GM21737 (cell line): ENCODE measurements at regions not wholly inside any gene's neighbourhood (a gene's known extent, or its start where the extent isn't known, plus 50 kb on each side); places are given as distances from the start of the nearest gene placed in this dataset.
"Not testable (repeated sequence)": the region's sequence is repeated elsewhere in the genome, so short reads cannot be mapped to it uniquely, and the experiment has no call there.

ENCODE experiments used
- ATAC-seq: cut with Tn5 transposase; IDR thresholded peaks from one replicate; pipeline ENCODE4 v1.9.1; 2021; ENCODE audit warnings: mild to moderate bottlenecking, moderate library complexity; ENCODE audit not compliant: unreplicated experiment

DNA sequence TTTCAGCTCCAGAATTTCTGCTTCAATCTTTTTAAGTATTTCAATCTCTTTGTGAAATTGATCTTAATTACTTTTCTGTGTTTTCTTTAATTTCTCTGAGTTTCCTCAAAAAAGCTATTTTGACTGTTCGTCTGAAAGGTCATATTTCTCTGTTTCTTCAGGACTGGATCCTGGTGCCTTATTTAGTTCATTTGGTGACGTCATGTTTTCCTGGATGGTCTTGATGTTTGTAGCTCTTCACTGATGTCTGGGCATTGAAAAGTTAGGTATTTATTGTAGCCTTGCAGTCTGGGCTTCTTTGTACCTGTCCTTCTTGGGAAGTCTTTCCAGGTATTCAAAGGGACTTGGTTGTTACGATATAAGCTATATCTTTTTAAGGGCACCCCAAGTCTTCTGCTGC lies 998.7 kb downstream of the NCAM2 start:
- ATAC-seq, result no peak

DNA sequence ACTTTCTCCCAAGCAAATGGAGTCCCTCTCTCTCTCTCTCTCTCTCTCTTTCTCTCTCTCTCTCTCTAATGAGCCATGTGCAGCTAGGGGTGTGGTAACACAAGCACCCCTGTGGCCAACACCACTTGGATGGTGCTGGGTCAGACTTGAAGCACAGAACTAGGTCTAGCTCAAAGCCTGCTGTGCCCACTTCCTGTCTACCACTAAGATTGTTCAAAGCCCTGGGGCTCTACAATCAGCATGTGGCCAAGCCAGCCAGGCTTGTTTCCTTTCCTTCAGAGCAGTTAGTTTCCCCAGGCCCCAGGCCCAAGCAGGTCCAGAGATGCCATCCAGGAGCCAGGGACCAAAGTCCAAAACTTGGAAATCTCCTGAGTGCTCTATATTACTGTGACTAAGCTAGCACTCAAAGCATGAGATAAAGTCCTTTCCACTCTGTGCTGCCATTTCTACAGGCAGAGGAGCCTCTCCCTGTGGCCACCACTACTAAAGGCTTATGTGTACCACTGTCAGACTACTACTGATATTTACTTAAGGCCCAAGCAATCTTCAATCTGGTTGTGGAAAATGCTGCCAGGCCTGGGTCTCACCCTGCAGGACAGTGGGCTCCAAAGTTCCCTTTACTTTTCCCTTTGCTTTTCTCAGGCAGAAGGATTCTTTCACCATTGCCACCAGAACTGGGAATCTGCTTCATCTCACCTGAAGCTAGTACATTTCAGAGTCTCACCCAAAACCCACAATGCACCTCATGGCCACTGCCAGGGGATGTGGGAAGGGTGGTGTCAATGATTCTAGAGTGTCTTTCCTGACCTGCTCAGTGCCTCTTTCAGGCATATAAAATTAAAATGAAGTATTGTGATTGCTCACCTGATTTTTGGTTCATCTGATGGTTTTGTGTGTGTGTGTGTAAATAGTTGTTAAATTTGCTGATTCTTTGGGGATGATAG lies 999.5 kb downstream of the NCAM2 start:
- ATAC-seq, result no peak

DNA sequence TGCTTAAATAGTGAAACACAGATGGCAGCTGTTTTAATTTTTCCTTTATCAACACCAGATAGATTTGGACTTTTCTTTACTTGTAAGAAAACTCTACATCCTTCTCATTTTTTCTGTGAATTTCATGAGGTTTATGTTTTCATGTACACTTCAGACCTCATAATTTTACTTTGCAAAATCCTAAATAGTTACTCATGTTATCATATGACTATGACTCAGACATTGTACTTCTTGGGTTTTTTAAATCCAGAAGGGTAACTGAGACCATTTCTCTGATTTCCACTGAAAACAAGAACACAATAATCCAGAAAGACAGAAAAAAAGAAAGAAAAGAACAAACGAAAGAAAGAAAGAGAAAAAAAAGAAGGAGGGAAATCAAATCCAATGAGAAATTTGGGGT lies 1021.6 kb downstream of the NCAM2 start:
- ATAC-seq, result no peak

DNA sequence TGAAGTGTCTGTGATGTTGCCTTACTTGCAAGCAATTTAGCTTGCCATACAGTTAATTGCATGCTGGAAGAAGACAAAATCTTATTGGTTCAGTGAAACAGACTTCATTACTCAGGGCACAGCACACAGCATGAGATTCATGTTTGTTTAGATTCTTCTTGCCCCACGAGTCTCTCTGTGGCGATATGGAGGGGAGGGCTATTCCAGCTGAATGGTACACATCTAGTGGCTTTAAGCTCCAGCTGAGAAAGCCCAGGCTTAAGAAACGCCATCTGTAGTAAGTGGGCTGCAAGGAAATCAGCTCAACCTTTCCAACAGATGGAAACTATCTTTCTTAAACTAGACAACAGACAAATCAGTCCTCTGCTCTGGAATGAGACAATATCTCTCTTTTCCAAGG lies 1022.0 kb downstream of the NCAM2 start:
- no peak for ATAC-seq

DNA sequence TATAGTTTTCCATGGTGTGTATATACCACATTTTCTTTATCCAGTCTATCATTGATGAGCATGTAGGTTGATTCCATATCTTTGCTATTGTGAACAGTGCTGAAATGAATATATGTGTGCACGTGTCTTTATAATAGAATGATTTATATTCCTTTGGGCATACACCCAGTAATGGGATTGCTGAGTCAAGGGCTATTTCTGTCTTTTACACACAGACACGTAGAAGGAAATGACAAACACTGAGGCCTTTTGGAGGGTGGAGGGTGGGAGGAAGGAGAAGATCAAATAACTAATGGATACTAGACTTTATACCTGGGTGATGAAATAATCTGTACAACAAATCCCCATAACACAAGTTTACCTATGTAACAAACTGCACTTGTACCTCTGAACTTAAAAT lies 1025.7 kb downstream of the NCAM2 start:
- ATAC-seq, result not testable (repeated sequence)

DNA sequence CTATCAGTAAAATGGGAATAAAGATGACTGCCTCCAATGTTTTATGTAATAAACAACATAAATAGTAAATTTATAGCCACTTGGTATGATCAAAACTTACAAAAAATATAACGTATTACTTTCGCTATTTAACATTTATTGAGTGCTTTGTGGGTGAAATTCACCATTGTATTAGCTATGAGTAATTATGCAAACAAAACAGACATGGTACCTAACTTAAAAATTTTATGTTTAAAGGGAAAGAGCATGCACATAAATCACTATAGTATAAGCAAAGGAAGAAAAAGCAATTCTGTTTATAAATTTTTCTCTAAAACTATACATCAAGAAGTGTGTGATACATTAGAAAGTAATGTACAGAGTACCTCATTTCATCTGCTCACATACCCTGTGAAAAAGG lies 1046.2 kb downstream of the NCAM2 start:
- no peak for ATAC-seq

DNA sequence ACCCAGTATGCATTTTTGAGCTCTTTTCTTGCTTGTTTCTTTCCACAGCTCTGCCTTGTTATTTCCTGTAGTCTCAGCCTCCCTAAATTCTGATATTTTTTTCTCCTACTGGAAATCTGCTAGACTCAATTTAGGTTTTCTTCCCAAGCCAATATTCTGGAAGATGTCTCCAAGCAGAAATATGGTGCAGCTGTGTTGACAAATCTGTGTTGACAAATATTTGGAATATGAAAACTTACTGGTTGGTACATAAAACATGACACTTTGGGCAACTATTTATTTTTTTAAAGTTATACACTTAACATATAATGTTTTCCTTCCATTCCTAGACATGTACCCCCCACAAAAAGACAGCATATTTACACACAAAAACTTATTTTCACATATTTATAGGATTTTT lies 1048.4 kb downstream of the NCAM2 start:
- ATAC-seq, result no peak

DNA sequence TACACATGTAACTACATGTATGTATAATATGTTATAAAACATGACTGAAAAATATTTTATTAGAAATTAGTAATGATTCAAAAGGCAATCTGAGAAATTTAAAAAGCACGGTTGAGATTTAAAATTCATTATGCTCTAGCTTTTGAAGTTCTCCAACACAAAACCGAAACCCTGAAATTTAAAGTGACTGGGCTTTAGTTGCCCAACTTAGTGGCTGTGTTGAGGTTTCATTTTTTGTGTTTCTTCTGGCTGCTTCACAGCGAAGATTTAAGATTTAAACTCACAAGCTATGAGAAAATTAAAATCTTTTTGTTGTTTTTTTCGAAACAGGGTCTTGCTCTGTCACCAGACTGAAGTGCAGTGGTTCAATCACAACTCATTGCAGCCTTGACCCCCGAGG lies 1058.7 kb downstream of the NCAM2 start:
- ATAC-seq, result no peak

DNA sequence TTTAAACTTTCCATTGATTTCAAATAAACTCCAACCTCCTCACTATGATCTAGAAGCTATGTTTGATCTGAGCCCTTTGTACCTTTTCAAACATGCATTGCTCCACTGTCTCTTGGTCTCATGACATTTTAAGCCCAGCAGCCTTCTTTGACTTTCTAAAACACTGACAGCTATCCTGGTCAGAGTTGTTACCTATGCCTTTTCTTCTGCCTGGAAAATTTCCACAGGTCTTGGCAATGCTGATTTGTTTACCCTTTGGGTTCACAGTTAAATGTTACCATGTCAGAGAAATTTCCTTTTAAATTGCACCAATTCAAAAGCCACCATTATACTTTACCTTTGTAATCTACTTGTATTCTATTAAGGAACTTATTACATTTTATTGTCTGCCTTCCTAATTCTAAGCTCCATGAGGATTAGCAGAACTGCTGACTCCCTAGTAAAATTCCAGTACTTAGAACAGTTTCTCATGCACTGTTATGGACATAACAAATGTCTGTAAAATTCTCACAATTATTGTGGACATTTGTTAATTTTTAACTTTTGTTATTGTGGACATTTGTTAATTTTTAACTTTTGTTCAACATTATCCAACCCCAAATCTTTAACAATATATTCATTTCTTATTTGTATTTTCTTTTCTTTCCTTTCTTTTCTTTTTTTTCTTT lies 1064.4 kb downstream of the NCAM2 start:
- ATAC-seq, result no peak

DNA sequence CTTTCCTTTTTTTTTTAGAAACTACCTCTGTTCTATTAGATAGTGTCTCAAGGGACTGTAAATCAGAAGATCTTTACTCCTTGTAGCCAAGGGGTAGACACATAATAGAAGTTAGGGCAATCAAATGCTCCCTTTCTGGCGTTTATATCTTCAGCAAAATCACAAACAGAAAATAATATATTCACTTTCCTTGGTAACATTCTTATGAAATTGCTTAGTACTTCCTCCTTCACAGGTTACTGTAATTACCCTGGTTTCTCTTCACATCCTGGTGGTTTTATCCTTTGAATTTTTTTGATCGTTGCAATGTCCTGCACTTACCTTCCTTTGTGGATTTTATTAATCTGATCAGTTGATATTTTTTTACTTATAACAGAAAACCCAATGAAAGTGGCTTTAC lies 1064.9 kb downstream of the NCAM2 start:
- no peak for ATAC-seq

DNA sequence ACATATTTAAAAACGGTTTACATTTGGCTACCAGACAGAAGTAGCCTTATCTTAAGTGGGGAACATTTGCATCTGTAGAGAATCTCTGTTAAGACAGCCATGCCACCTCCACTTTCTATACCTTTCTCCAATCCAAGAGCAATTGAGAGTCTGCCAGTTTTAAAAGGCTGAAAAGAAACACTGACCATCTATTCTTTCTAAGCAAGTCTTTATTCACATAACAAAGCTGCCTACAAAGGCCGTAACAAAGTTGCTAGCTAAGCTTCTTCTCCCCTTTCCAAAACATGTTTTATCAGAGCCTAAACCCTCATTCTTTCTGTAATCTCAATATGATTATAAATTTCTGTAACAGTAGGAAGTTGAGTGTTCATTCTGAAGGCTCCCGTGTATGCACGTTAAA lies 1078.3 kb downstream of the NCAM2 start:
- ATAC-seq, result no peak

DNA sequence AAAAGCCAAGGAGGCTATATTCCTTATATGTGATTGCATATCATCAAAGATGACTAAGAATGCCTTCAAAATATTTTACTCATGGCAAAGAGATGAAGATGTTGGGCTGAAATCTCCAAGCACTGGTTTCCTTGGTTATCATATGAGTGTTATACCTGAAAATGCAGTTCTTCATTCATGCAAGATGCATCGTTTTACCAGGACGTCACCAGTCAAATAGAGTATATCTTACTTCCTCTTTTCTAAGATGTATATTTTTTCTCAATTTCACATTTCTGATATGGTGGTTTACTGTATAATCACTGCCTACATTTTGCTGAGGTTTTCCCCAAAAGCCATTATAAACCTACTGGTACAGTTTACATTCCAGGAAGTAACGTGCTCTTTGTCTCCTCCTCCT lies 1085.7 kb downstream of the NCAM2 start:
- ATAC-seq, result no peak

DNA sequence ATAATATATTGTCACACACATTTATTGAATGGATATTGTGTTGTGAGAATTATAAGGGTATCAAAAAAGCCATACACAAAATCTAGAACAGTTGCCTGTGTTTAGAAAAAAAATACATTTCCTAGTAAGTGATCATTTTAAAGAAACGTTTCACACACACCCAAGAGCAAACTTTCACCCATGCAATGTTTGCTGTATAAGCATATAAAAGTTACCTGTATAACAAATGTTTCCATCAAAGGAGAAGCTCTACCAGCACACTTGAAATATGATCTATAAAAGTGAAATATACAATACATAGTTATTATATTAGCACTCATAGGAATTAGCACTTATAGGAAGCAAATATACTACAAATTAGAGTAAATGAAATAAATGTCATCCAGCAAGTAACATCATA lies 1098.1 kb downstream of the NCAM2 start:
- no peak for ATAC-seq

DNA sequence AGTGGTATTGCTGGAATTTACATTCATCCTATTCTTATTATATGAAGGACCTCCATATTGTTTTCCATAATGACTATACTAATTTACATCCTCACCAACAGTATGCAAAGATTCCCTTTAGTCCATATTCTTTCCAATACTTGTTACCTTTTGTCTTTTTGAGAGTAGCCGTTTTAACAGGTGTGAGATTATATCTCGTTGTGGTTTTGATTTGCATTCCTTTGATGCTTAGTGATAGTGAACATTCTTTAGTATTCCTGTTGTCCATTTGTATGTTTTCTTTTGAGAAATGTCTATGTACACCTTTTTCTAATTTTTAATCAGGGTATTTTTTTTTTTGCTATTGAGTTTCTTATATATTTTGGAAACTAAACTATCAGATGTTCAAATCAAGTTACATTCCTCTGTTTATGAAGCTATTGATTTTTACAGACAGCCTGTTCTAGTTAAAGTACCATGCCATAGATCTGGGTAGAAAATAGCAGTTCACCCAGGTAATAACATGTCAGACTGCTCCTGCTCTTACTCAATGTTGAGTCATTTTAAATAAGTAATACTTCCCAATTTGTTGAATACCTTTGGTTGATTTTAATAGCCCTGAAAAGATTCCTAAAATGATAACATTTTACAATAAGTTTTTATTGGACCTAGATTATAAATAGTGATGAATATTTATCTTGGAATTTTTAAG lies 1108.7 kb downstream of the NCAM2 start:
- ATAC-seq, result no peak

DNA sequence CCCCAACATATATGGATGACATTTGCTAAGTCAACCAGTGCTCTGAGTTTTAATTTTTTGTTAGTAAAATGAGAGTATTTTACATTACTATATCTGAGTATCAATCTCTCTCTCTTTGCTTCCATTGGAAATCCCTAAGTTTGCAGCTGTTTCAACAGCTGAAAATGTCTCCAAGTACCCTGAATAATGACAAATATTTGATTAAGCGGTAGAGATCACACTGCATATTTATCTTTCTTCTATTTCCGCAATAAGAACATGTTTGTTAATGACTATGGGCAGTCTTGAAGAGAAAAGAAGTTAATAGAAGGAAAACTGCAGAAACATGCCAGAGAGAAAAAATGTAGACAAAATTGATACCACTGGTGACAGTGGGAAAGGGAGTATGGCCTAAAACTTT lies 1117.5 kb downstream of the NCAM2 start:
- no peak for ATAC-seq

DNA sequence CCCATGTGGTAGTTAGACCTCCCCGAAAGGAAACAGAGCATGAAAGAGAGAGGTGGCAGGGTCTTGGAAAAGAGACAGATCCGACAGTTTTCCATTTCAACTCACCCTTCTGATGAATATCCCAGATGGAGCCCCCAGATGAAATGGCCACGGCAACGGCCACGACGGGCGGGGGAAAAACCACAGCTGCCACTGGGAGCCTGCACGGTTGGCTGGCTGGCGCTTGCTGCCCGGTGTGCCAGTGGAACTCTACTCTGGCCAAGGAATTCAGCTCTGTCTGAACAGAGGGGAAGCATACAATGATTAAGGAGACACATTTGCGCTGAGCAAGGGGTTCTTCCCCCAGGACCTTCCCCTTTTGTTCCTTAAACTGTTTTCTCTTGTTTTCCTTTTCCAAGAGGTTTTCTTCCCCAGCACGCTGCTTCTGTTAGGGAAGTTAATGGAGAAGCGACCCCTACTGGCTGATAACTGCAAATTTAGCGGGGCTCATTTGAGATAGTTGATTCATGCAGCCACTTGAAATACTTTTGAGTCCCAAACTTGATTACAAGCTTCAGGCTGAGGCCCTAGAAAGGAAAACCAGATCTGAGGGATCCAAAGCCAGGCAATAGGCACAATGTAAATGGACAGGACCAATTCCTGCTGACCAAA lies 1122.5 kb downstream of the NCAM2 start:
- no peak for ATAC-seq

DNA sequence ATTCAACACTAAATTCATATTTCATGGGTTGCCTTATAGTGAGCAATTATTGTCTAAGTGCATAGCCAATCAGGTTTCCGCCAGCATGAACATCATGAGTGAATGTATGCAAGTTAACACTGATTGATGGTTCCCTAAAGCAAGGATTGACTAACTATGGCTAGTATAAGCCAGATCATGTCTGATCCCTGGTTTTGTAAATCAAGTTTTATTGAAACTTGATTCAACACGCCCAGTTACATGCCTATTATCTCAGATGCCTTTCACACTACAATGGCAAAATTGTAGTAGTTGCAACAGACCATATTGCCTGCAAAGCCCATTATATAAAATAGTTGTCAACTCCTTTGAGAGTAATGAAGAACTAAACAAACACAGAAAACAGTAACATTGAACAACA lies 1127.4 kb downstream of the NCAM2 start:
- ATAC-seq, result no peak

DNA sequence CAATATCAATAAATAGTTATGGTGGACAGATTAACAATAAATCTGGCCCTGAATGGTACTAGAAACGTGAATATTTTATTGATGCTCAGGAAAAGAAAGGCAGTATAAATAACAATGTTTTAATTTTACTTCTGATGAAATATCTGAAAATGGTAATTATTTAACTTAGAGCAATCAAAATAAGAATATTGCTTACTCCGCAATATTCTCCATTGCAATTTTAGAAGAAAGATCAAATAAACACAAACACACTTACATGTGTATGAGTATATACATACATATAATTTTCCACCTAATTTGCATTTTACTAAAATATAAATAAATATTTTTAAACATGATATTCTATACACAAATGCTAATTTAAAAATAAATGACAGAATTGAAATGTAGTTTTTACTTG lies 1130.5 kb downstream of the NCAM2 start:
- ATAC-seq, result no peak

DNA sequence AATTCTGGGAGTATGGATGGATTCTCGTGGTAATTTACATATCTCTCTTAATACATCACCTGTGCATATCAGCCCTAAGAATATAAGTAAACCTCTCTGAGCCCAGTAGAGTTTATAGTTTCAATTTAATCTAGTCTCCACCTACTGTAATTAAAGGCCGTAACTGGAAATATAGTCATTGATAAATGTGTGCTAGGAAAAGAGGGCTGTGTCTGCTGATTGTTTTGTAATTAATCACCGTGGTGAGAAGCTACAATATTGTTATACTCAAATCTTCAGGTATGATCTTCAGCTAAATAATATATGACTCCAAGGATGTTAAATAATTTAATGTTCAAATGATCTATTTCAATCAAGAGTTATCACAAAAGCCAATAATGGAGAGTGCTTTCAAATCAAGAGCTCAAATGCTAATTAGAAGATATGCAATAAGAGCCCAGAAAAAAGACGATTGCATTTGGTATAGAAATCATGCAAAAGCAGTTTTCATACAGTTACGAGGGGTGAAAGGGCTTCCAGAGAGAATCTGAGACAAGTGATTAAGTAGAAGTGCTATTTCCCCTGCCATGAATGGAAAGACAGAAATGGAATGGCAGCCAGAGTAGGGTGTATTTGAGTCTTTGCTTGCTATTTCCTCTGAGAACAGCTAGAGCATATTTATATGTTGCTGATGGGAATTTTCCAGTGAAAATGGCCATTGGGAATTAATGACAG lies 1134.3 kb downstream of the NCAM2 start:
- no peak for ATAC-seq

DNA sequence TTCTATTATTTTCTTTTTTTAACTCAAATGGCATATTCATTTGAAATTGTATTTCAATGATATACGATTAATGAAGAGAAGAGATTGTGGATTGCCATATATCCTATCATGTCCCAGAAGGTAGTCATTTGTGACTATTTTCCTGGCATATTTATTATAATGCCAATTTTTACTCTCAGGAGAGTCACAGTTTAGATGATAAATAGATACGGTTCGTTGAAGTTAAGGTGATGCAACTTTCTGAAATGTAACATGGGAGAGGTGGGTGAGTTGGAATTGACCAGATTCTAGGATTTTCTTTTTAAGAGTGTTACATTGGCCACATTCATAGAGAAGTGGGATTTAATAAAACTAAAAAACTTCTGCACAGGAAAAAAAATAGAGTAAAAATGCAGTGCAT lies 1138.5 kb downstream of the NCAM2 start:
- no peak for ATAC-seq
